ENCODE measurements at regions not wholly inside any gene's neighbourhood (a gene's known extent, or its start where the extent isn't known, plus 50 kb on each side); places are given as distances from the start of the nearest gene placed in this dataset.
A peak's percentile ranks its signal among the peaks of the same experiment; 100 is the strongest.

DNA sequence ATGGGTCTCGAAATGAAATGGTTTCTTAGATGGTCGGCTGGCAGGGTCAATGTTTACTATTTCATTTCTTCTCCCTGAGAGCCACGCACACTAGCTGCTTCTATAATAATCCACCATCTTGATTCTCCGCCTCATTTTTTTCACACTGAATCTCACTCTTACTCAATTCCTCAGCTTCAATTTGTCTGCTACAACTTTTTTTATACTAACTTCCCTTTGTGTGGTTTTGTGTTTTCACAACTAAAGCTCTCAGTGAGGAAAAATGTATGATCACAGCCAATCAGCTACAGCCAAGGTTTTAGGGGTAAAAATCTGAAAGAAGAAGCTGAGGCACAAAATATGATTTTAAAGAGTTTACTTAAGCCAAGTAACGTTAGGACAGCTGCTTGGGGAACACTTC is 1309.4 kb downstream of the EPHA7 start:
- Mint-ChIP-seq H3K4me1 (peaks cover 48% of the 10 kb centered on the region), H3K36me3 (peaks cover 4 to 10% of the 10 kb centered on the region in 2 donors)

DNA sequence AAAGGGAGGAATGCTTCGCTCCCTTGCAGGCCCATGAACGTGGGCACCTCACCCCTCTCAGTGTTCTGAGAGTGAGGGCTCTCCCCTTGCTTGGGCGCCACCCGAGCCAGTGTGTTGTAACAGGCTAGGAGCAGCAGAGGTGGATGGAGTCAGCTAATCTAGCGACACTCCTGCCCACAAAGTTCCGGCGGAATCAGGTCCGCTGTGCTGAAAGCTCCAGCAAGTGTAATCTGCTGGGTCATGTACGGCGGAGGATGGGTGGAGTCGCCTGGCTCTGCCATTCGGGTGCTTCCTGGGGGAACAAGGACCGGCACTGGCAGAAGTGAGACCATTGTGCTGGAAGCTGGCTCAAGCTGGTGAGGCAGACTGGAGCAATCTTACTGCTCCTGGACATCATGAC is 1310.1 kb downstream of the EPHA7 start:
- TF ChIP-seq, protein P1, sequence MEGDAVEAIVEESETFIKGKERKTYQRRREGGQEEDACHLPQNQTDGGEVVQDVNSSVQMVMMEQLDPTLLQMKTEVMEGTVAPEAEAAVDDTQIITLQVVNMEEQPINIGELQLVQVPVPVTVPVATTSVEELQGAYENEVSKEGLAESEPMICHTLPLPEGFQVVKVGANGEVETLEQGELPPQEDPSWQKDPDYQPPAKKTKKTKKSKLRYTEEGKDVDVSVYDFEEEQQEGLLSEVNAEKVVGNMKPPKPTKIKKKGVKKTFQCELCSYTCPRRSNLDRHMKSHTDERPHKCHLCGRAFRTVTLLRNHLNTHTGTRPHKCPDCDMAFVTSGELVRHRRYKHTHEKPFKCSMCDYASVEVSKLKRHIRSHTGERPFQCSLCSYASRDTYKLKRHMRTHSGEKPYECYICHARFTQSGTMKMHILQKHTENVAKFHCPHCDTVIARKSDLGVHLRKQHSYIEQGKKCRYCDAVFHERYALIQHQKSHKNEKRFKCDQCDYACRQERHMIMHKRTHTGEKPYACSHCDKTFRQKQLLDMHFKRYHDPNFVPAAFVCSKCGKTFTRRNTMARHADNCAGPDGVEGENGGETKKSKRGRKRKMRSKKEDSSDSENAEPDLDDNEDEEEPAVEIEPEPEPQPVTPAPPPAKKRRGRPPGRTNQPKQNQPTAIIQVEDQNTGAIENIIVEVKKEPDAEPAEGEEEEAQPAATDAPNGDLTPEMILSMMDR (IDR thresholded peaks at IDR 0.05): no peak
- DNase-seq: no peak
- Histone ChIP-seq H3K4me1 (ENCODE audit: control insufficient read depth in 1 of 2, insufficient read depth in 2 of 2, low read length in 2 of 2) (peaks cover 39 to 50% of the 10 kb centered on the region in 2 donors), H3K9ac (ENCODE audit: insufficient read depth, low read length, poor library complexity, severe bottlenecking) (no peak overlapping the region), H3K79me2 (ENCODE audit: insufficient read depth, low read length) (no peaks in the 10 kb centered on the region), H3K27me3 (ENCODE audit: control insufficient read depth in 2 of 2, insufficient read depth in 2 of 2, low read length in 2 of 2) (no peaks in the 10 kb centered on the region), H3K9me3 (replicated peaks in 1 of 2; ENCODE audit: control insufficient read depth in 1 of 2, insufficient read depth in 1 of 2, low read length in 2 of 2) (peaks cover 15 to 19% of the 10 kb centered on the region in 2 donors), H3K4me2 (replicated peaks; ENCODE audit: extremely low read depth, low read length, poor library complexity, severe bottlenecking) (no peak overlapping the region), H3K4me3 (replicated peaks in 1 of 3; ENCODE audit: low read depth in 2 of 3, low read length in 3 of 3) (peak overlapping the region in 1 of 3 experiments; percentile 44), H2AFZ (ENCODE audit: insufficient read depth, low read depth, low read length, poor library complexity, severe bottlenecking) (peak overlapping the region; percentile 53), H4K20me1 (ENCODE audit: insufficient read depth, low read length) (no peaks in the 10 kb centered on the region), H3K27ac (ENCODE audit: low read depth in 1 of 2, low read length in 2 of 2) (peak overlapping the region; percentile 44 to 84), H3K36me3 (replicated peaks in 1 of 2; ENCODE audit: control insufficient read depth in 1 of 2, insufficient read depth in 2 of 2, low read length in 2 of 2) (no peaks in the 10 kb centered on the region)
- Mint-ChIP-seq H3K27ac (peak overlapping the region in 1 of 7 donors; percentile 83), H3K36me3 (peaks cover 4 to 10% of the 10 kb centered on the region in 2 donors), H3K4me1 (peaks cover 42% of the 10 kb centered on the region), H3K27me3 (ENCODE audit: low read depth in 3 of 3) (no peaks in the 10 kb centered on the region), H3K4me3 (no peak overlapping the region), H3K9me3 (peaks cover 10 to 34% (median 25%) of the 10 kb centered on the region in 7 donors)
- WGBS (ENCODE audit: insufficient coverage): 90% methylated on average over 12 of the region's 13 CpGs
- intact Hi-C loops (cut with micrococcal nuclease): no loop called here

More for the DNA sequence above, 1309.4 kb downstream of the EPHA7 start:
- peak; percentile 42 to 67 (median 66) for DNase-seq
- peaks cover 10 to 31% (median 25%) of the 10 kb centered on the region in 7 donors for H3K9me3 Mint-ChIP-seq
- H3K27ac Mint-ChIP-seq: peak overlapping the region; percentile 82 to 94 (median 87)
- WGBS (ENCODE audit: insufficient coverage): 33% methylated on average over 4 of the region's 5 CpGs
- no peaks in the 10 kb centered on the region for H3K27me3 Mint-ChIP-seq (ENCODE audit: low read depth in 3 of 3)
- Histone ChIP-seq H3K27me3 (ENCODE audit: control insufficient read depth in 2 of 2, insufficient read depth in 2 of 2, low read length in 2 of 2) (no peaks in the 10 kb centered on the region), H3K79me2 (ENCODE audit: insufficient read depth, low read length) (no peaks in the 10 kb centered on the region), H2AFZ (ENCODE audit: insufficient read depth, low read depth, low read length, poor library complexity, severe bottlenecking) (peak overlapping the region; percentile 53), H3K4me1 (ENCODE audit: control insufficient read depth in 1 of 2, insufficient read depth in 2 of 2, low read length in 2 of 2) (peaks cover 45 to 57% of the 10 kb centered on the region in 2 donors), H3K4me3 (replicated peaks in 1 of 3; ENCODE audit: low read depth in 2 of 3, low read length in 3 of 3) (peak overlapping the region in 1 of 3 experiments; percentile 44), H3K36me3 (replicated peaks in 1 of 2; ENCODE audit: control insufficient read depth in 1 of 2, insufficient read depth in 2 of 2, low read length in 2 of 2) (no peaks in the 10 kb centered on the region), H3K9me3 (replicated peaks in 1 of 2; ENCODE audit: control insufficient read depth in 1 of 2, insufficient read depth in 1 of 2, low read length in 2 of 2) (peaks cover 15 to 19% of the 10 kb centered on the region in 2 donors), H3K4me2 (replicated peaks; ENCODE audit: extremely low read depth, low read length, poor library complexity, severe bottlenecking) (peak overlapping the region; percentile 32), H3K27ac (ENCODE audit: low read depth in 1 of 2, low read length in 2 of 2) (peak overlapping the region; percentile 44 to 84), H4K20me1 (ENCODE audit: insufficient read depth, low read length) (no peaks in the 10 kb centered on the region), H3K9ac (ENCODE audit: insufficient read depth, low read length, poor library complexity, severe bottlenecking) (no peak overlapping the region)
- intact Hi-C loops (cut with micrococcal nuclease): no loop called here
- TF ChIP-seq, protein P1 (IDR thresholded peaks at IDR 0.05): no peak
- peak overlapping the region in 1 of 2 donors; percentile 59 for H3K4me3 Mint-ChIP-seq
